PFSK-1 (cell line): ENCODE measurements at regions not wholly inside any gene's neighbourhood (a gene's known extent, or its start where the extent isn't known, plus 50 kb on each side); places are given as distances from the start of the nearest gene placed in this dataset.

ENCODE experiments used
- POLR2AphosphoS5 ChIP-seq: IDR thresholded peaks from 2 replicates; pipeline ENCODE4 v1.6.1; 2012; ENCODE audit warnings: low read depth, mild to moderate bottlenecking, control low read depth, low read length, moderate library complexity
- REST ChIP-seq, 2 experiments: IDR thresholded peaks; 2 replicates each; pipeline versions ENCODE4 v1.6.1 to v1.8.0; 2011 to 2012; ENCODE audit warnings: low read depth in 2 of 2, low read length in 2 of 2, control low read depth in 1 of 2, inconsistent platforms in 1 of 2, mild to moderate bottlenecking in 1 of 2, moderate library complexity in 1 of 2; ENCODE audit not compliant: insufficient read depth in 1 of 2

- TF ChIP-seq POLR2AphosphoS5 = no peak
- no peak for TF ChIP-seq REST (IDR thresholded peaks at IDR 0.05; ENCODE audit: insufficient read depth in 1 of 2, low read depth in 2 of 2, low read length in 2 of 2)
These were observed 291.4 kb downstream of the IRX2 start for GRCh38 chr5:2460098-2460497.
